ENCODE measurements at regions not wholly inside any gene's neighbourhood (a gene's known extent, or its start where the extent isn't known, plus 50 kb on each side); places are given as distances from the start of the nearest gene placed in this dataset.

DNA sequence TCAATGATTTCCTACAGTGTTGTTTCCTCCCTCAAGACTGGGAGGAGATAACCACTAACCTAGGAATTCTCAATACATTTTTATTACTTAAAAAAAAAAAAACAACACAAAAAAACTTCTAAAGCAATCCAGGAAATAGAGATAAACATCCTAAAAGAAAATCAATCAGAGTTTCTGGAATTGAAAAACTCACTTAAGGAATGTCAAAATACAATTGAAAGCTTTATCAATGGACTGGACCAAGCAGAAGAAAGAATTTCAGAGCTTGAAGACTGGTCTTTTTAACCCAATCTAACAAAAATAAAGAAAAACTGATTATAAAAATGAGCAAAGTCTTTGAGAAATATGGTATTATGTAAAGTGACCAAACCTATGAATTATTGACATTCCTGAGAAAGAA is 394.1 kb downstream of the XPNPEP1 start:
- no peak for ATAC-seq

DNA sequence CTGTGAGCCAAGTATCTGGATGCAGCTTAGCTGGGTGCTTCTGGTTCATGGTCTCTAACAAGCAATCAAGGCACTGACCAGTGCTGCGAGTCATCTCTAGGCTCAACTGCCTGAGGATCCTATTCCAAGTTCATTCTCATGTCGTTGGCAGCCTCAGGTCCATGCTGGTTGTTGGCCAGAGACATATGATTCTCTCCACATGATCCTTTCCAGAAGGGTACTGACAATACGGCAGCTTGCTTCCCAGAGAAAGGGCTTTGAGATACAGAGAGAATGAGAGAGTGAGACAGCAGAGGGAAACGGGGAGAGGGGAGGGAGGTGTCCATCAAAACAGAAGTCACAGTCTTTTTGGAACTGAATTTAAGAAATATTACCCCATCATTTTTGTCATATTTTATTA is 405.6 kb downstream of the XPNPEP1 start:
- no TSS peak for BruUV-seq (replicated peaks)
- H3K36me3 ChIP-seq (ENCODE audit: control insufficient read depth in 1 of 2, insufficient read depth in 2 of 2, low read length in 2 of 2) = no peaks in the 10 kb centered on the region
- no peaks in the 10 kb centered on the region for H4K20me1 ChIP-seq (ENCODE audit: insufficient read depth)
- no peak overlapping the region for H2AFZ ChIP-seq (ENCODE audit: low read depth, low read length, poor library complexity, severe bottlenecking)
- no peak overlapping the region for H3K4me3 ChIP-seq (replicated peaks in 1 of 2; ENCODE audit: low read depth in 1 of 2, low read length in 2 of 2)
- H3K27me3 ChIP-seq (ENCODE audit: insufficient read depth, low read length) = no peaks in the 10 kb centered on the region
- no peak overlapping the region for H3K4me2 ChIP-seq (ENCODE audit: low read length)
- H3K27ac ChIP-seq (ENCODE audit: low read depth, low read length) = no peak overlapping the region
- TF ChIP-seq, protein P1, sequence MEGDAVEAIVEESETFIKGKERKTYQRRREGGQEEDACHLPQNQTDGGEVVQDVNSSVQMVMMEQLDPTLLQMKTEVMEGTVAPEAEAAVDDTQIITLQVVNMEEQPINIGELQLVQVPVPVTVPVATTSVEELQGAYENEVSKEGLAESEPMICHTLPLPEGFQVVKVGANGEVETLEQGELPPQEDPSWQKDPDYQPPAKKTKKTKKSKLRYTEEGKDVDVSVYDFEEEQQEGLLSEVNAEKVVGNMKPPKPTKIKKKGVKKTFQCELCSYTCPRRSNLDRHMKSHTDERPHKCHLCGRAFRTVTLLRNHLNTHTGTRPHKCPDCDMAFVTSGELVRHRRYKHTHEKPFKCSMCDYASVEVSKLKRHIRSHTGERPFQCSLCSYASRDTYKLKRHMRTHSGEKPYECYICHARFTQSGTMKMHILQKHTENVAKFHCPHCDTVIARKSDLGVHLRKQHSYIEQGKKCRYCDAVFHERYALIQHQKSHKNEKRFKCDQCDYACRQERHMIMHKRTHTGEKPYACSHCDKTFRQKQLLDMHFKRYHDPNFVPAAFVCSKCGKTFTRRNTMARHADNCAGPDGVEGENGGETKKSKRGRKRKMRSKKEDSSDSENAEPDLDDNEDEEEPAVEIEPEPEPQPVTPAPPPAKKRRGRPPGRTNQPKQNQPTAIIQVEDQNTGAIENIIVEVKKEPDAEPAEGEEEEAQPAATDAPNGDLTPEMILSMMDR (IDR thresholded peaks at IDR 0.05 in 2 of 3, conservative IDR thresholded peaks at IDR 0.05 in 1 of 3; ENCODE audit: borderline replicate concordance in 1 of 3, insufficient read depth in 1 of 3, low read depth in 2 of 3, low read length in 2 of 3) = no peak
- TF ChIP-seq JUND (IDR thresholded peaks at IDR 0.05) (no peak), EZH2 (IDR thresholded peaks at IDR 0.05) (no peak), CEBPB (IDR thresholded peaks at IDR 0.05; ENCODE audit: low read depth) (no peak), SIN3A (IDR thresholded peaks at IDR 0.05; ENCODE audit: low read depth) (no peak), FOSL1 (IDR thresholded peaks at IDR 0.05; ENCODE audit: low read depth) (no peak), SRF (IDR thresholded peaks at IDR 0.05; ENCODE audit: low read depth) (no peak)
- TF ChIP-seq, protein P2, sequence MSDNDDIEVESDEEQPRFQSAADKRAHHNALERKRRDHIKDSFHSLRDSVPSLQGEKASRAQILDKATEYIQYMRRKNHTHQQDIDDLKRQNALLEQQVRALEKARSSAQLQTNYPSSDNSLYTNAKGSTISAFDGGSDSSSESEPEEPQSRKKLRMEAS (IDR thresholded peaks at IDR 0.05) = no peak
- intact Hi-C loops (cut with micrococcal nuclease) = no loop called here
- no peaks in the 10 kb centered on the region for H3K79me2 ChIP-seq (ENCODE audit: insufficient read depth, low read length)
- no peaks in the 10 kb centered on the region for H3K9me2 ChIP-seq (ENCODE audit: insufficient read depth)
- ATAC-seq = no peak
- DNase-seq (ENCODE audit: low read depth, low spot score) = no peak
- CTCF ChIA-PET = no interaction called here
- POLR2A ChIA-PET = no interaction called here
- peaks cover 0 to 4% of the 10 kb centered on the region in 2 experiments; a peak in 2 of 4 replicates for H3K9me3 ChIP-seq (ENCODE audit: control insufficient read depth in 1 of 2, insufficient read depth in 1 of 2, low read depth in 1 of 2, low read length in 2 of 2)
- RAD21 ChIA-PET (ENCODE audit: low non-redundant PET in 1 of 2, low total read pairs in 2 of 2, uncharacterized antibody in 2 of 2, unreplicated experiment in 2 of 2) = no interaction called here
- no peaks in the 10 kb centered on the region for H3K4me1 ChIP-seq (ENCODE audit: control insufficient read depth in 1 of 2, insufficient read depth in 2 of 2, low read length in 2 of 2)
- H3K9ac ChIP-seq (ENCODE audit: low read length) = no peak overlapping the region

More for the DNA sequence above, 394.1 kb downstream of the XPNPEP1 start:
- ChIA-PET RAD21 (ENCODE audit: low non-redundant PET in 1 of 2, low total read pairs in 2 of 2, uncharacterized antibody in 2 of 2, unreplicated experiment in 2 of 2) (no interaction called here), POLR2A (no interaction called here), CTCF (no interaction called here)
- TF ChIP-seq JUND (IDR thresholded peaks at IDR 0.05) (no peak), SRF (IDR thresholded peaks at IDR 0.05; ENCODE audit: low read depth) (no peak)
- intact Hi-C loops (cut with micrococcal nuclease) = no loop called here
- no peaks in the 10 kb centered on the region for H3K79me2 ChIP-seq (ENCODE audit: insufficient read depth, low read length)
- no peaks in the 10 kb centered on the region for H3K4me1 ChIP-seq (ENCODE audit: control insufficient read depth in 1 of 2, insufficient read depth in 2 of 2, low read length in 2 of 2)
- no peak overlapping the region for H3K9ac ChIP-seq (ENCODE audit: low read length)
- no peaks in the 10 kb centered on the region for H3K27me3 ChIP-seq (ENCODE audit: insufficient read depth, low read length)
- no peaks in the 10 kb centered on the region for H4K20me1 ChIP-seq (ENCODE audit: insufficient read depth)
- no TSS peak for BruUV-seq (replicated peaks)
- no peak overlapping the region for H2AFZ ChIP-seq (ENCODE audit: low read depth, low read length, poor library complexity, severe bottlenecking)
- no peak overlapping the region for H3K4me3 ChIP-seq (replicated peaks in 1 of 2; ENCODE audit: low read depth in 1 of 2, low read length in 2 of 2)
- DNase-seq (ENCODE audit: low read depth, low spot score) = no peak
- H3K9me3 ChIP-seq (ENCODE audit: control insufficient read depth in 1 of 2, insufficient read depth in 1 of 2, low read depth in 1 of 2, low read length in 2 of 2) = peaks cover 22 to 27% of the 10 kb centered on the region in 2 experiments; a peak in 3 of 4 replicates
- no peaks in the 10 kb centered on the region for H3K36me3 ChIP-seq (ENCODE audit: control insufficient read depth in 1 of 2, insufficient read depth in 2 of 2, low read length in 2 of 2)
- no peaks in the 10 kb centered on the region for H3K9me2 ChIP-seq (ENCODE audit: insufficient read depth)
- no peak overlapping the region for H3K4me2 ChIP-seq (ENCODE audit: low read length)
- no peak overlapping the region for H3K27ac ChIP-seq (ENCODE audit: low read depth, low read length)

Data from HCT116 (cell line).